ENCODE measurements at regions not wholly inside any gene's neighbourhood (a gene's known extent, or its start where the extent isn't known, plus 50 kb on each side); places are given as distances from the start of the nearest gene placed in this dataset.

GRCh38 chr15:69991551-69991980 is 106.2 kb downstream of the TLE3 start:
- TF ChIP-seq CTCF (IDR thresholded peaks at IDR 0.05): no peak
- TF ChIP-seq ZFX (IDR thresholded peaks at IDR 0.05; ENCODE audit: borderline replicate concordance): no peak

Measured in 22Rv1 (cell line).